WTC11 (cell line): ENCODE measurements at regions not wholly inside any gene's neighbourhood (a gene's known extent, or its start where the extent isn't known, plus 50 kb on each side); places are given as distances from the start of the nearest gene placed in this dataset.
"Not testable (repeated sequence)": the region's sequence is repeated elsewhere in the genome, so short reads cannot be mapped to it uniquely, and the experiment has no call there.

Experiments used
- ATAC-seq: fragments of 200-7000 bp; cut with Tn5 transposase; 2 replicates; pipeline ENCODE4 v1.10.0; 2021; ENCODE audit warnings: mild to moderate bottlenecking, moderate library complexity
- CTCF ChIA-PET: fragments of 300-600 bp; sonication (Branson Sonifier 250); formaldehyde crosslinking; loops from one replicate; lab custom pipeline; 2021; ENCODE audit warnings: antibody characterized with exemption; lab: Charles Lee
- POLR2A ChIA-PET: fragments of 350-600 bp; sonication (Branson Sonifier 250); formaldehyde crosslinking; loops from one replicate; lab custom pipeline; 2021; ENCODE audit warnings: antibody characterized with exemption; lab: Charles Lee
- DNase-seq: peaks from one replicate; pipeline ENCODE4 v3.0.0; 2021; ENCODE audit warnings: low spot score
- H3K27ac Mint-ChIP-seq: 2 replicates; pipeline ENCODE4 v1.8.0; 2021; ENCODE audit warnings: mixed read lengths
- H3K27me3 Mint-ChIP-seq: 2 replicates; pipeline ENCODE4 v1.8.0; 2021; ENCODE audit warnings: low read depth, mild to moderate bottlenecking, moderate library complexity, mixed read lengths
- H3K36me3 Mint-ChIP-seq: 2 replicates; pipeline ENCODE4 v1.8.0; 2021; ENCODE audit warnings: mixed read lengths
- H3K4me1 Mint-ChIP-seq: 2 replicates; pipeline ENCODE4 v1.8.0; 2022; ENCODE audit warnings: mixed read lengths
- H3K4me3 Mint-ChIP-seq: 2 replicates; pipeline ENCODE4 v1.8.0; 2021; ENCODE audit warnings: mild to moderate bottlenecking, moderate library complexity, mixed read lengths
- H3K9me3 Mint-ChIP-seq: 2 replicates; pipeline ENCODE4 v1.8.0; 2021; ENCODE audit warnings: mixed read lengths
- CBFB ChIP-seq: sonication (generic); formaldehyde crosslinking; IDR thresholded peaks from 2 replicates; pipeline ENCODE4 v1.8.1; 2022; ENCODE audit warnings: mild to moderate bottlenecking, low read depth, missing genetic modification reagents
- E2F5 ChIP-seq: sonication (generic); formaldehyde crosslinking; IDR thresholded peaks from 2 replicates; pipeline ENCODE4 v1.8.1; 2022; ENCODE audit warnings: mild to moderate bottlenecking, moderate library complexity, missing genetic modification reagents
- EMX1 ChIP-seq: fragments of 250-450 bp; sonication (Bioruptor Pico); IDR thresholded peaks from 2 replicates; pipeline ENCODE4 v1.8.0; 2021; ENCODE audit warnings: mild to moderate bottlenecking
- FOXP1 ChIP-seq: sonication (generic); formaldehyde crosslinking; IDR thresholded peaks from 2 replicates; pipeline ENCODE4 v1.8.0; 2022; ENCODE audit warnings: missing genetic modification reagents, mild to moderate bottlenecking, moderate library complexity, borderline replicate concordance
- GABPB1 ChIP-seq: sonication (generic); formaldehyde crosslinking; IDR thresholded peaks from 2 replicates; pipeline ENCODE4 v1.8.1; 2023; ENCODE audit warnings: mild to moderate bottlenecking, missing genetic modification reagents
- HMGA2 ChIP-seq: fragments of 250-450 bp; sonication (Bioruptor Pico); IDR thresholded peaks from 2 replicates; pipeline ENCODE4 v1.4.0; 2021; ENCODE audit warnings: mild to moderate bottlenecking, moderate library complexity
- IRF2 ChIP-seq: sonication (generic); formaldehyde crosslinking; IDR thresholded peaks from 2 replicates; pipeline ENCODE4 v1.8.0; 2022; ENCODE audit warnings: low read depth, missing genetic modification reagents, borderline replicate concordance
- MXD4 ChIP-seq: fragments of 250-450 bp; sonication (Bioruptor Pico); IDR thresholded peaks from 2 replicates; pipeline ENCODE4 v1.8.0; 2021; ENCODE audit warnings: mild to moderate bottlenecking, moderate library complexity, borderline replicate concordance
- NFATC4 ChIP-seq: fragments of 250-450 bp; sonication (Bioruptor Pico); IDR thresholded peaks from 2 replicates; pipeline ENCODE4 v1.9.0; 2021; ENCODE audit warnings: mild to moderate bottlenecking
- NFYB ChIP-seq: sonication (generic); formaldehyde crosslinking; conservative IDR thresholded peaks from 2 replicates; pipeline ENCODE4 v1.8.0; 2022; ENCODE audit warnings: low read depth, missing genetic modification reagents
- NR1H2 ChIP-seq: sonication (generic); formaldehyde crosslinking; IDR thresholded peaks from 2 replicates; pipeline ENCODE4 v1.9.0; 2021; ENCODE audit warnings: mild to moderate bottlenecking, moderate library complexity, missing genetic modification reagents
- SMAD3 ChIP-seq: sonication (generic); formaldehyde crosslinking; IDR thresholded peaks from 2 replicates; pipeline ENCODE4 v1.8.0; 2022; ENCODE audit warnings: missing genetic modification reagents, mild to moderate bottlenecking, borderline replicate concordance
- SMAD4 ChIP-seq: sonication (generic); formaldehyde crosslinking; IDR thresholded peaks from 2 replicates; pipeline ENCODE4 v1.8.0; 2022; ENCODE audit warnings: mild to moderate bottlenecking, missing genetic modification reagents
- SOX15 ChIP-seq: fragments of 250-450 bp; sonication (Bioruptor Pico); IDR thresholded peaks from 2 replicates; pipeline ENCODE4 v1.9.0; 2021; ENCODE audit warnings: mild to moderate bottlenecking
- TEAD1 ChIP-seq: sonication (generic); formaldehyde crosslinking; IDR thresholded peaks from 2 replicates; pipeline ENCODE4 v1.8.0; 2022; ENCODE audit warnings: mild to moderate bottlenecking, missing genetic modification reagents
- TP53 ChIP-seq: sonication (generic); formaldehyde crosslinking; IDR thresholded peaks from 2 replicates; pipeline ENCODE4 v1.8.1; 2023; ENCODE audit warnings: mild to moderate bottlenecking, missing genetic modification reagents
- ZBTB21 ChIP-seq: sonication (generic); formaldehyde crosslinking; IDR thresholded peaks from 2 replicates; pipeline ENCODE4 v1.8.1; 2023; ENCODE audit warnings: mild to moderate bottlenecking, missing genetic modification reagents, borderline replicate concordance
- ZNF416 ChIP-seq: fragments of 250-450 bp; sonication (Bioruptor Pico); IDR thresholded peaks from 2 replicates; pipeline ENCODE4 v1.9.0; 2021; ENCODE audit warnings: mild to moderate bottlenecking, inconsistent platforms
- ZNF671 ChIP-seq: fragments of 250-450 bp; sonication (Bioruptor Pico); IDR thresholded peaks from 2 replicates; pipeline ENCODE4 v1.8.0; 2021; ENCODE audit warnings: mild to moderate bottlenecking
- TF ChIP-seq, protein P1 (sequence below): fragments of 250-450 bp; sonication (Bioruptor Pico); conservative IDR thresholded peaks from 2 replicates; pipeline ENCODE4 v1.9.0; 2021; ENCODE audit warnings: mild to moderate bottlenecking

DNA sequence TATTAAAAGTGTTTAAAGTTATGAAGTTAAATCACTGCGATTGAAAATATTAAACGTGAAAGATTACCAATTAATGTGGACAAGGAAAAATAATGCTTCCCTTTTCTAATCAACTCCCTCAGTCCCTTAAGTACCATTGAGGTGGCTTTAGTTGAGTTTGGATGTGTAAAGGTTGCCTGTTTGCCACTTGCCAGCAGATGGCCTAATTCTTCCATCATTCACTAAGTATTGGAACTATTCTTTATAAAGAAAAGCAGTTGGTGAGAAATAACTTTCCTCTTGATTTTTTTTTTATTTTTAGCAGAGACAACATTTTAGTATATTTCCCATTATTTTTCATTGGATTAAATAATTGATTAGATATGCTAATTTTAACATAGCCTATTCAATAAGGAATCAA, 295.9 kb upstream of the TACR3 start:
- DNase-seq (no peak), ATAC-seq (peak; percentile 84)
- Mint-ChIP-seq H3K36me3 (no peaks in the 10 kb centered on the region), H3K27me3 (no peaks in the 10 kb centered on the region), H3K27ac (no peak overlapping the region), H3K9me3 (no peaks in the 10 kb centered on the region), H3K4me1 (peaks cover 4% of the 10 kb centered on the region; the same call in 1 of the 2 replicates), H3K4me3 (no peak overlapping the region)
- ChIA-PET CTCF (no interaction called here), POLR2A (interaction anchor here (0.6 kb wide), 1 partner anchor 357 kb away, joined by 3 read pairs; no protein-coding TSS in a partner anchor)
- TF ChIP-seq TEAD1 (CRISPR knock-in tag) = no peak
- TF ChIP-seq FOXP1 = no peak
- no peak for TF ChIP-seq MXD4

DNA sequence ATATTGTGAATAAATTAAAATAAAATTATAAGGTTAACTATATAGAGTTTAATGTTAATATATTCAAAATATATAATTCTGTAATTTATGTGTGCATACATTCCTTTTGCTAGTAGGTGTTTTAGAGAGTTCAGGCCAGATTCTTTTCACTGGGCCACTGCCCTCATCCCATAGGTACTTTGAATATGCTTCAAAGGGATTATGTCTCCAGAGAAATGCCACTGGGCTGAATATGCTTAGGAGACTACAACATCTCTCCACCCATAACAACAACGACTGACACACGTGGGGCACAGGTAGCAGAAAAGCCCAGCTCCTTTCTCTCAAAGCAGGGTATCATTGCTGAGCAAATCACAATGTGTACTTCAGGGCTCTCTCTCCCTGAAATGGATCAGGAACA, 290.9 kb upstream of the TACR3 start:
- TF ChIP-seq ZNF671 (CRISPR knock-in tag) (no peak), TEAD1 (CRISPR knock-in tag) (no peak), NFATC4 (CRISPR knock-in tag) (no peak), HMGA2 (no peak), TP53 (no peak), ZBTB21 (CRISPR knock-in tag) (no peak), SOX15 (no peak)
- Mint-ChIP-seq H3K36me3 (peaks cover 2% of the 10 kb centered on the region; the same call in 1 of the 2 replicates), H3K4me1 (no peaks in the 10 kb centered on the region), H3K9me3 (peaks cover 16% of the 10 kb centered on the region), H3K27me3 (no peaks in the 10 kb centered on the region), H3K27ac (no peak overlapping the region), H3K4me3 (no peak overlapping the region)
- DNase-seq = no peak
- POLR2A ChIA-PET = no interaction called here
- no peak for ATAC-seq
- CTCF ChIA-PET = no interaction called here

- ATAC-seq, H3K4me1 Mint-ChIP-seq, H3K27me3 Mint-ChIP-seq, H3K27ac Mint-ChIP-seq, POLR2A ChIA-PET, CTCF ChIA-PET, H3K4me3 Mint-ChIP-seq: not testable (repeated sequence)
- H3K36me3 Mint-ChIP-seq = peaks cover 38% of the 10 kb centered on the region
- H3K9me3 Mint-ChIP-seq = peaks cover 50% of the 10 kb centered on the region
- peak; percentile 19 for DNase-seq
Observed at GRCh38 chr4:104002318-104002717, 282.5 kb upstream of the TACR3 start.

DNA sequence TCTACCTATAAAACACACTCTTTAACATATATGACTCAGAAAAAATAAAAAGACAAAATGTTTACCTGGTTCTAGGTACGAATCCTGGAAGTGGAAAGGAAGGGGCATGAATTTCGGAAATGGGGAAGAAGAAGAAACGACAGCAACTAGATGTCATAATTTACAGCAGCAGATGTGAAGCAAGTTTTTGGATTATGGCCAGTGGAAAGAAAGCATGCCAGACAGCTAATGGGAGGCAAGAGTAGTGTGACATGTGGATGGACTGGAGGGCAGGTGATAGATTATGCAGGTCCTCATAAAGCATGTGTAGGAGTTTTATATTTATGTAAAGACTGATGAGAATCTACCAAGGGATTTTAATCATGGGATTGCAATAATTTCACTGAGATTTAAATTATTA, 279.0 kb upstream of the TACR3 start:
- no peak overlapping the region for H3K4me3 Mint-ChIP-seq
- ChIA-PET CTCF (no interaction called here), POLR2A (no interaction called here)
- no peak overlapping the region for H3K27ac Mint-ChIP-seq
- H3K27me3 Mint-ChIP-seq = peaks cover 7% of the 10 kb centered on the region; the same call in 1 of the 2 replicates
- ATAC-seq (no peak), DNase-seq (no peak)
- H3K4me1 Mint-ChIP-seq = peaks cover 20% of the 10 kb centered on the region
- H3K36me3 Mint-ChIP-seq = peaks cover 31% of the 10 kb centered on the region
- TF ChIP-seq, protein P1, sequence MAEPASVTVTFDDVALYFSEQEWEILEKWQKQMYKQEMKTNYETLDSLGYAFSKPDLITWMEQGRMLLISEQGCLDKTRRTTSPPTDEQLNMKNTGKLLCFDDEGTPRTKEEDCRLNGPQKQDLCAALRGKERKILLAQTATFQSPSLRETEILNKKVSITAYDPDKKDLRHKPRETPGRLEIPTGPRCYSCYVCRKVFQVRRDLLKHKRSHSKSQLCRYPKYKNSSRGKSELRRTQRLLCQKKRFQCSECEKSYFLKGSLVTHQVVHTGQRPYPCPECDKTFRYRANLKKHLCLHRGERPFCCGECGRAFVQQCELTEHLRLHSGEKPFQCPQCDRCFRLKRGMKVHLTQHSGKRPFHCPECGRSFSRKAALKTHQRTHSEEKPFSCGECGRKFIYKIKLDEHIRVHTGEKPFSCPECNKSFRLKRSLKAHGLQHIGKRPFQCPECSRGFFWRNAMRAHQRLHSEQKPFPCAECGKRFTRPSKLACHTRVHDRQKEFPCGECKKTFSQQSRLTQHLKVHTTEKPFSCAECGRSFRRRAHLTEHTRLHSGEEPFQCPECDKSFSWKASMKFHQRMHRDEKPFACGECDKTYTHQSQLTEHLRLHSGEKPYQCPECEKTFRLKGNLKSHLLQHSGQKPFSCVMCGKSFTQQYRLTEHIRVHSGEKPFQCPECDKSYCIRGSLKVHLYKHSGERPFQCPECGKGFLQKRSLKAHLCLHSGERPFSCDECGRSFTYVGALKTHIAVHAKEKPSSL = no peak
- no peak for TF ChIP-seq NFYB (CRISPR knock-in tag)
- TF ChIP-seq E2F5 (CRISPR knock-in tag) = no peak
- TF ChIP-seq NR1H2 (CRISPR knock-in tag) = no peak
- no peak for TF ChIP-seq ZNF416 (CRISPR knock-in tag)
- TF ChIP-seq SMAD3 = no peak
- no peak for TF ChIP-seq EMX1
- no peak for TF ChIP-seq SMAD4 (CRISPR knock-in tag)
- TF ChIP-seq IRF2 (CRISPR knock-in tag) = no peak
- TF ChIP-seq CBFB = no peak
- no peak for TF ChIP-seq GABPB1 (CRISPR knock-in tag)
- H3K9me3 Mint-ChIP-seq = peaks cover 36% of the 10 kb centered on the region
